ENCODE measurements at regions not wholly inside any gene's neighbourhood (a gene's known extent, or its start where the extent isn't known, plus 50 kb on each side); places are given as distances from the start of the nearest gene placed in this dataset.
"Not testable (repeated sequence)": the region's sequence is repeated elsewhere in the genome, so short reads cannot be mapped to it uniquely, and the experiment has no call there.

GRCh38 chr18:70536370-70537062 lies 247.7 kb downstream of the SOCS6 start:
- DNase-seq: no peak

DNA sequence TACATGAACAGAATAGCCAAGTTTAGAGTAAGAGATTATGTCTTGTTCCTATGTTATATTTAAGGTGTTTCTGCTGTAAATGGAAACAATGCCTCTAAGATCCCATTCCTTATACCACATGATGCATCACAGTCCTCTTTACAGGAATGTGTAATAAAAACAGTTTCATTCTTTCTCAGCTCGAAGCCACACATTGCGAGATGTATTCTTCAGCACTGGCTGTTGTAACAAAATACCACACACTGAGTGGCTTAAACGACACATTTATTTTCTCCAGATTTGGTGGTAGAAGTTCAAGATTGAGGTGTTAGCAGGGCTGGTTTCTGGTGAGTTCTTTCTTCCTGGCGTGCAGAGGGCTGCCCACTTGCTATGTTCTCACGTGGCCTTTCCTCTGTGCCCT lies 246.2 kb downstream of the SOCS6 start:
- DNase-seq: no peak

GRCh38 chr18:70525322-70525721 lies 236.5 kb downstream of the SOCS6 start:
- not testable (repeated sequence) for DNase-seq

DNA sequence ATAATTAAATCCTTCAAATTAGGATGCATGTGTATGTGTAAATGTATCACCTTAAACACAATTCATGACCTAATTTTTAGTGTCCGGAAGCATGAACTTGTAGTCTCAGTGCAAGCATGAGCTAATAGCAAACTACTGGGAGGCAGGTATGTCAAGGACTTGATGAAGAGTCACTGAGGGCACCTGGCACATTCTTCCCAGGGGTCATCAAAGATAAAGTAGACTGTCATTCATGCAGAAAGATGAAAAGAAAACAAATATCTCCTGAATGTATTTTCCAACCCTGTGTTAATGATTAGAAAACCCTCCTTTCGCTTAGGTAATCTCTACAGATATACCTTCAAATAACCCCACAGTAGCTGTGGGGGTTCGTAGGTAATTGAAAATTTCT lies 234.9 kb downstream of the SOCS6 start:
- DNase-seq: no peak

DNA sequence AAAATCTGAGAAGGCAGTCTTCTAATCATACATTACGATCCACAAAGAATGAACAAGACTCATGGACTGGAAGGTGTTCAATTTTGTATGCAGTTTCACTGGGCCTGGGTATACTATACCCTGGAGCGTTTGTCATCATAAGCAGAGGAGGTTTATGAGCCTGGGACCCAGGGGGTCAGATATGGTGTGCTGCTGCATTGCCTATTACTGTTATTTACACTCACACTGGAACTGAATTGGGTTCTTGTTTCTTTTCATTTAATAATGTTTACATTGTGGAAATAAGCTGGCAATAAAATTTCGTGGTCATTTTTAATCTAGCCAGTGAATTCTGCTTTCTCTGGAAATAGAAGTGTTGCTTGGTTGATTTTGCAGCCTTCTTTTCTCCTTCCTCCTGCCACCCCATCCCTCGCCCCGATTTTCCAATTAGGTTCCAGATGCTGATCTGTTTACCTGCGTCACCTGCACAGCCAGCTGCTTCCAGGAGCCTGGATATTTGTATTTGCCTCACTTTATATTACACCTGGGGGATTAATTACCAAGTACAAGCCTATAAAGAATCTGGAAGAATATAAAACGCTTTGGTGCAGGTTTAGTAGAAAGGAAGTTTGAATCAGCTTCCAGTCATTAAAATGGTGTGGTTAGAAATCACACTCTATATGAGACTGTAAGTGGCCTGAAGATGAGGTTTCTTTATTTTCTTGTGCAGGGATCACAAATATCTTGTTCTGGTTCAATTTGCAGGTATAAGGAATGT lies 234.4 kb downstream of the SOCS6 start:
- DNase-seq: no peak

DNA sequence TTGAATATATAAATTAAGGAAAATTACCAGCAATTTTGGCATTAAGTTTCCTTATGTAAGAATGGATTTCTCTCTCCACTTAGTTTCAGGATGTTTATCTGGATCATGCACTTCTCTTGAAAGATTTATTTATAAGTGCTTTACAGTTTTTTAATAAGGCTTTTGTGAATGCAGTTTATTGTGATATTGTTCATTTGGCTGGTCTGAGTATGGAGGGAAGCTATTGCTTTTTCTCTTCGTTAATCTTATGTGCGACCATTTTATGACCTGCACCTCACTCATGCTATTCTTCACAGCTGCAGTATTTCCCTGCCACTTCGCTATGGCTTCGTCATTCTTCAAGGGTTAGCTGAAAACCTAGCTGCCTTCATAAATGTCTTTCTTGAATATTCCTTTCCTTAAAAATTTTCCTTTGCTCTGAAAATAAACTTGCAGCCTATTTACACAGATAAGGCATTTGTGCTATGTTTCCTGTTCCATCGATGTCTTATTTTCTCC lies 233.4 kb downstream of the SOCS6 start:
- no peak for DNase-seq

DNA sequence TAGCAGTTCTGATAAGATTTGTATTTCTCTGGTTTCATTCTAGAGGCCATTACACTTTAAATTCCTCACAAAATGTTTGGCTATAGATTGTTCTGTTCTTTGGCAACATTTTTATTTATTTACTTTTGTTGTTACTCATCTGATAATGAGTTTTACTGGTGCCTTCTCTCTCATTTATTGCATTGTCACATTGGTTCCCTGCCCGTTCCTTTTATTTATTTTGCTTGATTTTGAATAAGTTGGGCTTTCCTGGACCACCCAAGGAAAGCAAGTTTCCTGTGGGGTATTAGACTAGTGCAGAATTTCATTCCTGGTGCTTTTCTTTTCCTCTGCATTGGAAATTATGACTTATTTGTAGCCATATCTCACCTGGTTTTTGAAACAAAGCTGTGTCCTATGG lies 232.0 kb downstream of the SOCS6 start:
- DNase-seq: no peak

DNA sequence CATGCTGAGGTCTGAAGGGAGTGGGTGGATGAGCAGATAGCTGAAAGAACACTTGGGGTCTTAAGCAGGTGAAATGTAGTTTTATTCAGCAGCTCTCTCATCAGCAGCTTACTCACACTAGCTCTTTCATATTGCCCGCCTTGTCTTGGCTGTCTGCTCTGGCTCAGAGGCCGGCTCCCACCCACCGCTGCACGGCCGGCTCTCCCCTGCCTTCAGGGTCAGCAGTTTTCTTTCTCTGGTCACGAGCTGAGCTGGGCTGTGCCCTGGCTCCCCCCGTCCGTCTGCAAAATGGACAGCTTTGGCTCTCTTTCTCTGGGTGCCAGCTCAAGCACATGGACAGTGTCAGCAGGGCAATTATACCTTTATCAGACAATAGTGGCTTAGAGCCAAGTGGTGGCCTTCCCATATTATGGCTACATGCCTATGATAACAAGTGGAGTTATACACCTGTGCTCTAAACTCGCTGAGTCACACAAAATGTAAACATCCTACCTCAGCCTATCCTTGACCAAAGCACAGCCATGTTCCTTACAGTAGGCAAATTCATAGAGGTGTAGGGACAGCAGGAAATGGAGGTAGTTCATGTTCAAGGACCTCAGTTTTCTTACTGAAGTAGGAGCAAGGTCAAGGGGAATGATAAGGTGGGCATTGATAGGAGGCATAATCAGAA lies 224.8 kb downstream of the SOCS6 start:
- no peak for DNase-seq

DNA sequence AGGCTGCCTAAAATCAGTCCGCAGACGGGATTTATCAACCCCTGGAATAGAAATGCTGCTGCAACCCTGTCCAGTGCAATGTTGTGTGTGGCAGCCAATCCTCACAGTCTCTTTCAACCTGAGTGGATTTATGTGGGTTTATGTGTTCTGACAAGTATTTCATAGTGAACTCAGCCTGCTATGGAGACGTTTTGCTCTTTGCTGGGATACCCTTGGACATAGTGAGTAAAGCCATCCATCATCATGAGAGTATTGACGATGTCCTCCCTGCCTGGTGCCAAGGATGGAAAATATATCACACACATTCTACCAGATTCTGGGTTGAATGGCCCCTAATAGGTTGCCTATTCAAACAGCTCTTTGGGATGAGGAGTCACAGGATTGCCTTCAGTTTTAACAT lies 219.1 kb downstream of the SOCS6 start:
- no peak for DNase-seq

- DNase-seq: no peak
These were observed 217.7 kb downstream of the SOCS6 start for GRCh38 chr18:70506511-70506910.

GRCh38 chr18:70503060-70503459 lies 214.2 kb downstream of the SOCS6 start:
- no peak for DNase-seq

- no peak for DNase-seq
These were observed 212.5 kb downstream of the SOCS6 start for GRCh38 chr18:70501358-70501757.

- DNase-seq: no peak
These were observed 211.9 kb downstream of the SOCS6 start for GRCh38 chr18:70500748-70501147.

- peak; percentile 2 for DNase-seq
These were observed 210.4 kb downstream of the SOCS6 start for GRCh38 chr18:70499218-70499691.

DNA sequence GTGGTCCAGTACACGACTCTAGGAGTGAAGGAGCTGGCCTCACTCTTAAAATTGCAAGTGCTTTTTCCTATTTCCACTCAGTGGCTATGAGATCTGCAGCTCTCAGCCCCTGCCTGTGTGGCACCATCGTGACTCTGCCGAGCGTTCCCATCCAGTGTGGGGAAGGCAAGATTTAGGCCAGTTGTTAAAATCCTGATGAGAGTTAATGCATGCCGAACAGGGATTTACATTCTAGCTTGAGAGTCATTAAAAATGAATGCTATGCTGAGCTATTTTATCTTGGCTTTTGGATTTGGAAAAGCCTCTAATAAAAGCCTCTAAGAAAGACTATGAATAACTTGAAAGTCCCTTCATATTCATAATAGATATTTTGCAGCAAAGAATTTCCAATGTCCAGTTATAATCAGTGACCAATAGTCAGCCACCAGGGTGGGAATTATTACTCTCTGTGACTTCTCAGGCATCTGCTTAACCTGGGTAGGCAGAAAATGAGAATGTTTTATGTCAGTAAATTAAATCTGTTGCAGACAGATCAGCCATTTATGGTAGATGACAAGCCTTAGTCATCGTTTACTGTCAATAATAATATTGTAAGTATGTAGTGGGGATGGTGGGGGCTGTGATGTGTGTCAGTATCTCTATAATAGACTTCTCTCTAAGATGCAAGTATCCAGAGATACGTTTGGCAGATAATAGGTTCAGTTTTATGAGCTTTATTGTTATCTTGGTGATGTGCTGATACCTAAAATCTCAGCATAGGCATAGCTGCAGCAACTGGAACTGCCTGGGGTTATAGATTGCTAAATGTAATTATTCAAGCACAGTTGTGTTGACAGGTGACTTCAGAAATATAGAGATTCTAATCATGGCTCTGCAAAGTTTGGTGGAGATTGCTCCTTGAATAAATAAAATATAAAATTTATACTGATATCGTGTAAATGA lies 207.8 kb downstream of the SOCS6 start:
- no peak for DNase-seq

GRCh38 chr18:70494524-70494923 lies 205.7 kb downstream of the SOCS6 start:
- DNase-seq: no peak

DNA sequence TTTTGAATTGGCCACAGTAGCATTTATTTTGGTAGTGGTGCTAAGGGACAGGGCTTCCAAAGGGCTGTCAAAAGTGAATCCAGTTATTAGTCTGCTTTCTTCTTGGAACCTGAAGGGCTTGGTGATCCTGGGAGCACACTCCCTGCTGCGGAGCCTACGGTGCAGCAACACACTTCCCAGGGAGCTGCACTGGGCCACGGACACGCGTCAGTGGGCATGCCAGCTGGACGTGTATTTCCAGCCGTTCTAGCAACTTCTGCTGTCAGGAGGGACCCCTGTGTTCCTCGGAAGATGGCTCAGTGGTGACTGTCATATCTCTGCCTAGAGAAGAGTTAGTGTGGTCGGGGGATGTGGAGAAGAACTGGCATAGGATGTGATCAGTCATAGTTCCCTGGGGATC lies 204.6 kb downstream of the SOCS6 start:
- DNase-seq: no peak

DNA sequence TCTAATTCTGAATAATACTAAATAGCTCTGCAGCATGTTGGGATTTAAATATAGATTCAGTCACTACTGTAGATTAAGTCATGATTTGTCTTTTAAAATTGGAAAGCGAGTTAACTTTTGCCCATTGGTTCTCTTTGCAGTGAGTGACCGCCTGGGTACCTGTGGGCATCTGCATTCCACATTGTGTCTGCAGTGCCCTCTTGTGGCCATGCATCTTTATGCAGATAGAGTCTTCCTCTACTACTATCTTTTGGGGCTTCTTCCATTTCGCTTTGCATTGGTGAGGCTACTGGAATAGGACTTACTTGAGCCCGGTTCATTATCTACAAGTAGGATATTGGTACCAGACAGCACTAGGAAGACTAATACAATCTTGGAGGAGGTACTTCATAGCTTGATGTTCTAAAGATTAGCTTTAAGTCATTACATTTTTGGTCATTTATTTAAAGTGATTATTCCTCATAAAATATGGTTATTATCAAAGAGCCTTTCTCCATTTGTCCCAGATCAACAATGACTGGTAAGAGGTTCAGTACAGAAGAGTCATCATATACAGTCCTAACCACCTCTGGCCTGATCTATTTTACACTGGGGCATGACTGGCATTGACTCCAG lies 203.0 kb downstream of the SOCS6 start:
- DNase-seq: peak; percentile 49

- peak; percentile 13 for DNase-seq
These were observed 201.4 kb downstream of the SOCS6 start for GRCh38 chr18:70489986-70490933.

DNA sequence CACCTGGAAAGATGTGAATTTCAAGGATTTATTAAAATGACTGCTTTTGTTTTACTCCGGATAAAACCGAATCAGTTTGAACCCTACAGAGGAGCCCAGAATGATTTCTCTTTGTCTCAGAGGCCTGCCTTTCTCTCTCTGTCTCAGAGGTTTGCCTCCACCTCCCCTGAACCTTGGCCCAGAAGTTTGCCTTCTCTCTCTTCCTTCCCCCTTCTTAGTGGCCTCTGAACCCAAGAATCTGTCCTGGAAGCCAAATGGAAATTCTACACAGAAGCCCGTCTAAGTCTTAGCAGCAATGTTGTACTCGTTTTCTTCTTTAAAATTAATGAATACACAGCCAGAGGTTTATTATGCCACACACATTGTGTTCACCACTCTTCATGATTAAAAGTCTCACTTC lies 200.7 kb downstream of the SOCS6 start:
- DNase-seq: no peak

- no peak for DNase-seq
These were observed 181.1 kb downstream of the SOCS6 start for GRCh38 chr18:70469916-70470315.
